ENCODE measurements at regions not wholly inside any gene's neighbourhood (a gene's known extent, or its start where the extent isn't known, plus 50 kb on each side); places are given as distances from the start of the nearest gene placed in this dataset.

GRCh38 chr10:2716596-2716995, 350.8 kb upstream of the PFKP start:
- H3K79me1 ChIP-seq (ENCODE audit: low read depth in 1 of 2, low read length in 2 of 2), result no peaks in the 10 kb centered on the region
- dilution Hi-C loops (cut with HindIII; ENCODE audit: low sequenced_read_pairs, unreplicated experiment), result no loop called here
- no peak overlapping the region for H3K23ac ChIP-seq (ENCODE audit: low read depth, low read length)
- H4K91ac ChIP-seq (ENCODE audit: insufficient read depth, low read depth, low read length), result no peak overlapping the region
- H3K18ac ChIP-seq (ENCODE audit: low read depth, low read length), result no peak overlapping the region
- no TSS peak for BruUV-seq (replicated peaks)
- in situ Hi-C loops (cut with MboI; ENCODE audit: low sequenced_read_pairs), result no loop called here
- no CpG with 5 or more reads among the region's 9 CpGs for WGBS, 2 experiments (ENCODE audit: extremely low coverage in 2 of 2, insufficient read length in 1 of 2)
- H2AK5ac ChIP-seq (ENCODE audit: low read depth, low read length), result no peak overlapping the region
- no peak for ATAC-seq (ENCODE audit: low read depth)
- no peak overlapping the region for H3K4me2 ChIP-seq (ENCODE audit: low read depth, low read length)
- no peak overlapping the region for H2BK5ac ChIP-seq (ENCODE audit: low read depth, low read length, poor library complexity, severe bottlenecking)
- H2BK15ac ChIP-seq (ENCODE audit: low read depth, low read length), result no peak overlapping the region
- no peak for DNase-seq
- intact Hi-C loops (cut with micrococcal nuclease), result no loop called here
- no peak overlapping the region for H2BK120ac ChIP-seq (ENCODE audit: low read depth, low read length)
- CTCF ChIA-PET, result no interaction called here
- POLR2A ChIA-PET (ENCODE audit: unreplicated experiment), result no interaction called here
- no peak overlapping the region for H3K9ac ChIP-seq (ENCODE audit: low read depth, low read length)
- H3K36me3 ChIP-seq (ENCODE audit: control insufficient read depth, insufficient read depth, low read length), result no peaks in the 10 kb centered on the region
- no peaks in the 10 kb centered on the region for H3K9me1 ChIP-seq (ENCODE audit: insufficient read depth, low read length)
- no peak overlapping the region for H3K4ac ChIP-seq (ENCODE audit: low read depth, low read length)
- peaks cover 29% of the 10 kb centered on the region for H3K9me3 ChIP-seq (ENCODE audit: control insufficient read depth, insufficient read depth, low read length)
- no peak overlapping the region for H2BK20ac ChIP-seq (ENCODE audit: low read depth, low read length)
- no peak overlapping the region for H2AK9ac ChIP-seq (replicated peaks; ENCODE audit: low read depth, low read length, poor library complexity)
- H4K8ac ChIP-seq (ENCODE audit: low read depth in 2 of 2, low read length in 2 of 2), result no peak overlapping the region
- no peak overlapping the region for H3K27ac ChIP-seq (ENCODE audit: insufficient read depth, low read length)
- TF ChIP-seq BHLHE40 (IDR thresholded peaks at IDR 0.05; ENCODE audit: low read depth, low read length) (no peak), CHD1 (IDR thresholded peaks at IDR 0.05; ENCODE audit: low read depth, low read length) (no peak), RFX5 (IDR thresholded peaks at IDR 0.05; ENCODE audit: low read depth, low read length) (no peak), ELK1 (IDR thresholded peaks at IDR 0.05; ENCODE audit: borderline replicate concordance, low read depth, low read length) (no peak), USF2 (IDR thresholded peaks at IDR 0.05; ENCODE audit: low read depth, low read length) (no peak), CTCF (conservative IDR thresholded peaks at IDR 0.05; ENCODE audit: low read depth, low read length) (no peak), MXI1 (IDR thresholded peaks at IDR 0.05; ENCODE audit: borderline replicate concordance, low read depth, low read length) (no peak), RAD21 (IDR thresholded peaks at IDR 0.05; ENCODE audit: low read length) (no peak), POLR2A (IDR thresholded peaks at IDR 0.05; ENCODE audit: low read depth, low read length) (no peak), MAFK (IDR thresholded peaks at IDR 0.05; ENCODE audit: low read depth, low read length) (no peak), FOS (IDR thresholded peaks at IDR 0.05; ENCODE audit: low read depth, low read length) (no peak), RCOR1 (IDR thresholded peaks at IDR 0.05; ENCODE audit: insufficient replicate concordance, low read length) (no peak), MAZ (IDR thresholded peaks at IDR 0.05; ENCODE audit: borderline replicate concordance, low read depth, low read length) (no peak), NFE2L2 (IDR thresholded peaks at IDR 0.05; ENCODE audit: low read depth, low read length) (no peak)
- no peak overlapping the region for H2AFZ ChIP-seq (replicated peaks; ENCODE audit: low read length, poor library complexity)
- no peak overlapping the region for H3K4me3 ChIP-seq (ENCODE audit: insufficient read depth, low read depth, low read length)
- no peaks in the 10 kb centered on the region for H3K4me1 ChIP-seq (ENCODE audit: control insufficient read depth, insufficient read depth, low read length)
- no peak overlapping the region for H3K14ac ChIP-seq (replicated peaks; ENCODE audit: low read depth, low read length)
- H3K56ac ChIP-seq (ENCODE audit: extremely low read depth, insufficient read depth, low read length), result no peak overlapping the region
- no peaks in the 10 kb centered on the region for H4K20me1 ChIP-seq (ENCODE audit: insufficient read depth, low read length)
- no peak overlapping the region for H4K5ac ChIP-seq (ENCODE audit: low read depth, low read length)
- no peaks in the 10 kb centered on the region for H3K27me3 ChIP-seq (ENCODE audit: control insufficient read depth, insufficient read depth, low read length)
